ENCODE measurements at regions not wholly inside any gene's neighbourhood (a gene's known extent, or its start where the extent isn't known, plus 50 kb on each side); places are given as distances from the start of the nearest gene placed in this dataset.

DNA sequence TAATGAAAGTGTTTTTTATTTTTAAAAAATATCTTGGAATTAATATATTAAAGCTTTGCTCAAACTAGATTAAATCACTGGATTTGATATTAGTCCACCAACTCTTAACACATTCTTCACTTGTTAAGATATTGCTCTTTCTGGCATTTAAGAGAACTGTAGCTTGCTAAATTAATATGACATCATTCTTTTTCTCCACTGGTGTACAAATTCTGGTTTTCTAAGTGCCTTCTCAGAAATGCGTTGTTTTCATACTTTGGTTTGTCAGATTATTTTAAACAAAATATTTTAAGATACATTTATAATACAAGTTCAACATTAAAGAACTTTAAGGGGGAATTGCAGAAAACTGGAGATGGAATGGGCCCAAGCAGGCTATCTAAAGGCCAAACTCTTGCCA, 87.6 kb upstream of the IFNE start:
- TF ChIP-seq, protein P1, sequence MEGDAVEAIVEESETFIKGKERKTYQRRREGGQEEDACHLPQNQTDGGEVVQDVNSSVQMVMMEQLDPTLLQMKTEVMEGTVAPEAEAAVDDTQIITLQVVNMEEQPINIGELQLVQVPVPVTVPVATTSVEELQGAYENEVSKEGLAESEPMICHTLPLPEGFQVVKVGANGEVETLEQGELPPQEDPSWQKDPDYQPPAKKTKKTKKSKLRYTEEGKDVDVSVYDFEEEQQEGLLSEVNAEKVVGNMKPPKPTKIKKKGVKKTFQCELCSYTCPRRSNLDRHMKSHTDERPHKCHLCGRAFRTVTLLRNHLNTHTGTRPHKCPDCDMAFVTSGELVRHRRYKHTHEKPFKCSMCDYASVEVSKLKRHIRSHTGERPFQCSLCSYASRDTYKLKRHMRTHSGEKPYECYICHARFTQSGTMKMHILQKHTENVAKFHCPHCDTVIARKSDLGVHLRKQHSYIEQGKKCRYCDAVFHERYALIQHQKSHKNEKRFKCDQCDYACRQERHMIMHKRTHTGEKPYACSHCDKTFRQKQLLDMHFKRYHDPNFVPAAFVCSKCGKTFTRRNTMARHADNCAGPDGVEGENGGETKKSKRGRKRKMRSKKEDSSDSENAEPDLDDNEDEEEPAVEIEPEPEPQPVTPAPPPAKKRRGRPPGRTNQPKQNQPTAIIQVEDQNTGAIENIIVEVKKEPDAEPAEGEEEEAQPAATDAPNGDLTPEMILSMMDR (IDR thresholded peaks at IDR 0.05): no peak
- TF ChIP-seq POLR2A (IDR thresholded peaks at IDR 0.05): no peak
